Fibroblast of lung (primary cell): ENCODE measurements at regions not wholly inside any gene's neighbourhood (a gene's known extent, or its start where the extent isn't known, plus 50 kb on each side); places are given as distances from the start of the nearest gene placed in this dataset.

ENCODE experiments used
- DNase-seq, 2 donors: peaks; one replicate each; pipeline versions ENCODE4 v3.0.0 to v3.0.0-alpha.2; 2010; ENCODE audit warnings: low read depth in 2 of 2
- H2AFZ ChIP-seq: 2 replicates; pipeline ENCODE4 v1.5.1; 2012; ENCODE audit warnings: low read length, control low read depth, inconsistent platforms
- H3K27ac ChIP-seq: 2 replicates; pipeline ENCODE4 v1.5.1; 2011; ENCODE audit warnings: low read length, control low read depth; ENCODE audit not compliant: insufficient read depth
- H3K27me3 ChIP-seq: 2 replicates; pipeline ENCODE4 v1.5.1; 2011; ENCODE audit warnings: mild to moderate bottlenecking, low read length; ENCODE audit not compliant: control insufficient read depth, insufficient read depth
- H3K36me3 ChIP-seq: 2 replicates; pipeline ENCODE4 v1.5.1; 2011; ENCODE audit warnings: low read length; ENCODE audit not compliant: control insufficient read depth, insufficient read depth
- H3K4me1 ChIP-seq: 2 replicates; pipeline ENCODE4 v1.5.1; 2011; ENCODE audit warnings: low read length; ENCODE audit not compliant: control insufficient read depth, insufficient read depth; ENCODE audit errors: extremely low read depth
- H3K4me2 ChIP-seq: 2 replicates; pipeline ENCODE4 v1.5.1; 2011; ENCODE audit warnings: low read length, control low read depth; ENCODE audit not compliant: insufficient read depth; ENCODE audit errors: extremely low read depth
- H3K4me3 ChIP-seq, 4 experiments: fragments of 200-600 bp in 1 of 4; sonication (generic) in 1 of 4; replicated peaks in 1 of 4; 2 replicates each; pipeline ENCODE4 v1.5.1; 2011 to 2016; ENCODE audit warnings: low read length in 4 of 4, low read depth in 3 of 4, mild to moderate bottlenecking in 3 of 4, control low read depth in 2 of 4, inconsistent platforms in 1 of 4, mixed read lengths in 1 of 4; ENCODE audit not compliant: insufficient read depth in 1 of 4; ENCODE audit errors: control extremely low read depth in 1 of 4
- H3K79me2 ChIP-seq: 2 replicates; pipeline ENCODE4 v1.5.1; 2012; ENCODE audit warnings: mild to moderate bottlenecking, low read length, inconsistent platforms; ENCODE audit not compliant: control insufficient read depth, insufficient read depth
- H3K9ac ChIP-seq: 2 replicates; pipeline ENCODE4 v1.5.1; 2011; ENCODE audit warnings: mild to moderate bottlenecking, low read length, control low read depth; ENCODE audit not compliant: insufficient read depth
- H3K9me3 ChIP-seq: 2 replicates; pipeline ENCODE4 v1.5.1; 2012; ENCODE audit warnings: low read depth, low read length; ENCODE audit not compliant: control insufficient read depth, insufficient read depth
- H4K20me1 ChIP-seq: 2 replicates; pipeline ENCODE4 v1.5.1; 2011; ENCODE audit warnings: low read length; ENCODE audit not compliant: control insufficient read depth, insufficient read depth; ENCODE audit errors: extremely low read depth
- EZH2 ChIP-seq: IDR thresholded peaks from 2 replicates; pipeline ENCODE4 v1.5.1; 2012; ENCODE audit warnings: low read length, control low read depth, mild to moderate bottlenecking; ENCODE audit errors: missing control alignments
- TF ChIP-seq, protein P1 (sequence below), 2 donors: IDR thresholded peaks in 1 of 2; conservative IDR thresholded peaks in 1 of 2; 1 replicate in 1 of 2; 2 replicates in 1 of 2; pipeline ENCODE4 v1.5.1; 2011 to 2012; ENCODE audit warnings: low read length in 2 of 2, control low read depth in 1 of 2, inconsistent platforms in 1 of 2, low read depth in 1 of 2, mild to moderate bottlenecking in 1 of 2

GRCh38 chr12:81956468-81956860, 197.3 kb upstream of the PPFIA2 start:
- Histone ChIP-seq H2AFZ (no peak overlapping the region), H3K9me3 (no peaks in the 10 kb centered on the region), H3K36me3 (no peaks in the 10 kb centered on the region), H3K4me3 (no peak overlapping the region), H3K27ac (no peak overlapping the region), H3K9ac (no peak overlapping the region), H3K79me2 (no peaks in the 10 kb centered on the region), H3K27me3 (no peaks in the 10 kb centered on the region), H4K20me1 (no peaks in the 10 kb centered on the region), H3K4me1 (no peaks in the 10 kb centered on the region), H3K4me2 (no peak overlapping the region)
- no peak for DNase-seq
- TF ChIP-seq, protein P1, sequence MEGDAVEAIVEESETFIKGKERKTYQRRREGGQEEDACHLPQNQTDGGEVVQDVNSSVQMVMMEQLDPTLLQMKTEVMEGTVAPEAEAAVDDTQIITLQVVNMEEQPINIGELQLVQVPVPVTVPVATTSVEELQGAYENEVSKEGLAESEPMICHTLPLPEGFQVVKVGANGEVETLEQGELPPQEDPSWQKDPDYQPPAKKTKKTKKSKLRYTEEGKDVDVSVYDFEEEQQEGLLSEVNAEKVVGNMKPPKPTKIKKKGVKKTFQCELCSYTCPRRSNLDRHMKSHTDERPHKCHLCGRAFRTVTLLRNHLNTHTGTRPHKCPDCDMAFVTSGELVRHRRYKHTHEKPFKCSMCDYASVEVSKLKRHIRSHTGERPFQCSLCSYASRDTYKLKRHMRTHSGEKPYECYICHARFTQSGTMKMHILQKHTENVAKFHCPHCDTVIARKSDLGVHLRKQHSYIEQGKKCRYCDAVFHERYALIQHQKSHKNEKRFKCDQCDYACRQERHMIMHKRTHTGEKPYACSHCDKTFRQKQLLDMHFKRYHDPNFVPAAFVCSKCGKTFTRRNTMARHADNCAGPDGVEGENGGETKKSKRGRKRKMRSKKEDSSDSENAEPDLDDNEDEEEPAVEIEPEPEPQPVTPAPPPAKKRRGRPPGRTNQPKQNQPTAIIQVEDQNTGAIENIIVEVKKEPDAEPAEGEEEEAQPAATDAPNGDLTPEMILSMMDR (conservative IDR thresholded peaks at IDR 0.05 in 1 of 2, IDR thresholded peaks at IDR 0.05 in 1 of 2; ENCODE audit: low read depth in 1 of 2, low read length in 2 of 2), result no peak
- no peak for TF ChIP-seq EZH2

GRCh38 chr12:81953541-81953940, 194.4 kb upstream of the PPFIA2 start:
- Histone ChIP-seq H2AFZ (no peak overlapping the region), H3K4me2 (no peak overlapping the region), H3K27me3 (no peaks in the 10 kb centered on the region), H3K9me3 (no peaks in the 10 kb centered on the region), H3K4me3 (no peak overlapping the region), H3K79me2 (no peaks in the 10 kb centered on the region), H3K27ac (no peak overlapping the region), H3K36me3 (no peaks in the 10 kb centered on the region), H3K9ac (no peak overlapping the region), H3K4me1 (no peaks in the 10 kb centered on the region), H4K20me1 (no peaks in the 10 kb centered on the region)
- TF ChIP-seq, protein P1 (conservative IDR thresholded peaks at IDR 0.05 in 1 of 2, IDR thresholded peaks at IDR 0.05 in 1 of 2; ENCODE audit: low read depth in 1 of 2, low read length in 2 of 2), result no peak
- no peak for TF ChIP-seq EZH2
- peak in 1 of 2 donors; percentile 17 for DNase-seq

GRCh38 chr12:81950871-81951270, 191.7 kb upstream of the PPFIA2 start:
- Histone ChIP-seq H3K4me3 (no peak overlapping the region), H3K27me3 (no peaks in the 10 kb centered on the region), H3K36me3 (no peaks in the 10 kb centered on the region), H3K9me3 (no peaks in the 10 kb centered on the region), H3K4me1 (no peaks in the 10 kb centered on the region), H3K9ac (no peak overlapping the region), H3K4me2 (no peak overlapping the region), H3K27ac (no peak overlapping the region), H4K20me1 (no peaks in the 10 kb centered on the region), H3K79me2 (no peaks in the 10 kb centered on the region), H2AFZ (no peak overlapping the region)
- no peak for TF ChIP-seq EZH2
- TF ChIP-seq, protein P1 (conservative IDR thresholded peaks at IDR 0.05 in 1 of 2, IDR thresholded peaks at IDR 0.05 in 1 of 2; ENCODE audit: low read depth in 1 of 2, low read length in 2 of 2), result no peak
- DNase-seq, result no peak
